CD14-positive monocyte (primary cell): ENCODE measurements at regions not wholly inside any gene's neighbourhood (a gene's known extent, or its start where the extent isn't known, plus 50 kb on each side); places are given as distances from the start of the nearest gene placed in this dataset.

Experiments
- DNase-seq, 3 donors: peaks; one replicate each; pipeline ENCODE4 v3.0.0-alpha.2; 2011 to 2022
- H2AFZ ChIP-seq: 2 replicates; pipeline ENCODE4 v1.6.0; 2012; ENCODE audit warnings: mild to moderate bottlenecking, low read depth, low read length, inconsistent platforms; ENCODE audit not compliant: insufficient read depth, poor library complexity, severe bottlenecking
- H3K27ac ChIP-seq, 2 donors: 1 replicate in 1 of 2; 2 replicates in 1 of 2; pipeline ENCODE4 v1.5.1; 2012 to 2013; ENCODE audit warnings: low read length in 2 of 2, control low read depth in 1 of 2, inconsistent platforms in 1 of 2, low read depth in 1 of 2, mild to moderate bottlenecking in 1 of 2
- H3K27me3 ChIP-seq, 2 donors: one replicate each; pipeline versions ENCODE4 v1.6.0 to v1.6.1; 2011 to 2013; ENCODE audit warnings: low read length in 2 of 2; ENCODE audit not compliant: control insufficient read depth in 2 of 2, insufficient read depth in 2 of 2
- H3K36me3 ChIP-seq, 2 donors: replicated peaks in 1 of 2; 1 replicate in 1 of 2; 2 replicates in 1 of 2; pipeline versions ENCODE4 v1.5.1 to v1.6.1; 2012 to 2013; ENCODE audit warnings: low read length in 2 of 2, control low read depth in 1 of 2, inconsistent platforms in 1 of 2, mild to moderate bottlenecking in 1 of 2; ENCODE audit not compliant: insufficient read depth in 2 of 2, control insufficient read depth in 1 of 2
- H3K4me1 ChIP-seq, 2 donors: 1 replicate in 1 of 2; 2 replicates in 1 of 2; pipeline versions ENCODE4 v1.5.1 to v1.6.1; 2012 to 2013; ENCODE audit warnings: low read length in 2 of 2, control low read depth in 1 of 2, inconsistent platforms in 1 of 2, mild to moderate bottlenecking in 1 of 2, moderate library complexity in 1 of 2; ENCODE audit not compliant: insufficient read depth in 2 of 2, control insufficient read depth in 1 of 2
- H3K4me2 ChIP-seq: replicated peaks from 2 replicates; pipeline ENCODE3; 2012; ENCODE audit warnings: low read length, moderate library complexity, mild to moderate bottlenecking; ENCODE audit not compliant: poor library complexity, severe bottlenecking; ENCODE audit errors: extremely low read depth
- H3K4me3 ChIP-seq, 3 experiments: fragments of 200-600 bp in 1 of 3; sonication (generic) in 1 of 3; replicated peaks in 1 of 3; 1 replicate in 2 of 3; 2 replicates in 1 of 3; pipeline ENCODE4 v1.5.1; 2011 to 2013; ENCODE audit warnings: low read length in 3 of 3, mild to moderate bottlenecking in 3 of 3, control low read depth in 2 of 3, low read depth in 2 of 3, inconsistent platforms in 1 of 3, moderate library complexity in 1 of 3
- H3K79me2 ChIP-seq: 2 replicates; pipeline ENCODE4 v1.6.0; 2012; ENCODE audit warnings: mild to moderate bottlenecking, control low read depth, inconsistent platforms, low read length, moderate library complexity; ENCODE audit not compliant: insufficient read depth
- H3K9ac ChIP-seq: 2 replicates; pipeline ENCODE4 v1.6.0; 2017; ENCODE audit warnings: low read length, mild to moderate bottlenecking; ENCODE audit not compliant: insufficient read depth, poor library complexity, severe bottlenecking
- H3K9me3 ChIP-seq, 2 donors: replicated peaks in 1 of 2; 1 replicate in 1 of 2; 2 replicates in 1 of 2; pipeline versions ENCODE4 v1.5.1 to v1.6.1; 2012 to 2013; ENCODE audit warnings: low read length in 2 of 2, control low read depth in 1 of 2; ENCODE audit not compliant: control insufficient read depth in 1 of 2, insufficient read depth in 1 of 2
- H4K20me1 ChIP-seq: 2 replicates; pipeline ENCODE4 v1.6.0; 2012; ENCODE audit warnings: mild to moderate bottlenecking, low read length, control low read depth, moderate library complexity; ENCODE audit not compliant: insufficient read depth
- H3K27ac Mint-ChIP-seq, 7 donors: one replicate each; pipeline ENCODE4 v1.8.0; 2020; ENCODE audit warnings: mild to moderate bottlenecking in 7 of 7, mixed read lengths in 7 of 7, moderate library complexity in 6 of 7, inconsistent platforms in 2 of 7
- H3K27me3 Mint-ChIP-seq, 3 donors: one replicate each; pipeline ENCODE4 v1.8.0; 2021 to 2022; ENCODE audit warnings: low read depth in 3 of 3, mild to moderate bottlenecking in 3 of 3, mixed read lengths in 3 of 3, moderate library complexity in 3 of 3, inconsistent platforms in 1 of 3
- H3K36me3 Mint-ChIP-seq, 2 donors: one replicate each; pipeline ENCODE4 v1.8.0; 2020; ENCODE audit warnings: mixed read lengths in 2 of 2, inconsistent platforms in 1 of 2, mild to moderate bottlenecking in 1 of 2
- H3K4me1 Mint-ChIP-seq: one replicate; pipeline ENCODE4 v1.8.0; 2020; ENCODE audit warnings: mild to moderate bottlenecking, mixed read lengths
- H3K4me3 Mint-ChIP-seq, 2 donors: one replicate each; pipeline ENCODE4 v1.8.0; 2020; ENCODE audit warnings: mild to moderate bottlenecking in 2 of 2, mixed read lengths in 2 of 2, moderate library complexity in 1 of 2
- H3K9me3 Mint-ChIP-seq, 7 donors: one replicate each; pipeline ENCODE4 v1.8.0; 2020 to 2022; ENCODE audit warnings: mixed read lengths in 7 of 7, mild to moderate bottlenecking in 6 of 7, moderate library complexity in 6 of 7, inconsistent platforms in 2 of 7
- WGBS: methylation state at CpG from one replicate; pipeline ENCODE4 v1.1.5; 2013; ENCODE audit warnings: missing lambda C conversion rate; ENCODE audit not compliant: insufficient coverage; 5-methylcytosine and 5-hydroxymethylcytosine counted together
- intact Hi-C, 2 donors: fragments of 100-400 bp; cut with micrococcal nuclease; formaldehyde crosslinking; loops; one replicate each; pipeline versions ENCODE4 v1.15.0 to v1.15.1; 2023
- TF ChIP-seq, protein P1 (sequence below): fragments of 200-600 bp; IDR thresholded peaks from one replicate; pipeline ENCODE4 v1.8.0; 2022; ENCODE audit warnings: antibody characterized with exemption, mild to moderate bottlenecking

DNA sequence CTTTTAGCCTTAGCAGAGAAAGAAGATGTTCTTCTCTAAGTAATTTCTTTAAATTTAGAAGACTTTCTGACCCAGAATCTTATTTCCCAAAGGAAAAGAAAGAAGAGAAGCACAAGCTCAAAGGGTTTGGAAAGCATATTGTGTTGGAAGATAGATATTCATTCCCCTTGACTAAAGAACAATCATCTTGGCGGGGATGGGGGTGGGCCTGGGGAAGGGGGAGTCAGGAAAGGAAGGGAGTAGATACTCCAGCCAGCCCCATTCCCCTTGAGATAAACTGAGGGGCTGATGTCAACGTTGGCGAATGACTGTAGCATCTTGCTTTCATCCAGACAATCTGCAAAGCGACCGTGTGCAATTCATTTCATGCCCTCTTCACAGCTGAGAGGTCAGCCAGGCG is 66.5 kb upstream of the SIPA1L2 start:
- 94% methylated on average over 5 of the region's 6 CpGs for WGBS
- H3K36me3 Mint-ChIP-seq = no peaks in the 10 kb centered on the region
- no peak overlapping the region for H2AFZ ChIP-seq
- H3K4me1 Mint-ChIP-seq = no peaks in the 10 kb centered on the region
- no peaks in the 10 kb centered on the region for H4K20me1 ChIP-seq
- no peak for DNase-seq
- H3K27ac Mint-ChIP-seq = no peak overlapping the region
- TF ChIP-seq, protein P1, sequence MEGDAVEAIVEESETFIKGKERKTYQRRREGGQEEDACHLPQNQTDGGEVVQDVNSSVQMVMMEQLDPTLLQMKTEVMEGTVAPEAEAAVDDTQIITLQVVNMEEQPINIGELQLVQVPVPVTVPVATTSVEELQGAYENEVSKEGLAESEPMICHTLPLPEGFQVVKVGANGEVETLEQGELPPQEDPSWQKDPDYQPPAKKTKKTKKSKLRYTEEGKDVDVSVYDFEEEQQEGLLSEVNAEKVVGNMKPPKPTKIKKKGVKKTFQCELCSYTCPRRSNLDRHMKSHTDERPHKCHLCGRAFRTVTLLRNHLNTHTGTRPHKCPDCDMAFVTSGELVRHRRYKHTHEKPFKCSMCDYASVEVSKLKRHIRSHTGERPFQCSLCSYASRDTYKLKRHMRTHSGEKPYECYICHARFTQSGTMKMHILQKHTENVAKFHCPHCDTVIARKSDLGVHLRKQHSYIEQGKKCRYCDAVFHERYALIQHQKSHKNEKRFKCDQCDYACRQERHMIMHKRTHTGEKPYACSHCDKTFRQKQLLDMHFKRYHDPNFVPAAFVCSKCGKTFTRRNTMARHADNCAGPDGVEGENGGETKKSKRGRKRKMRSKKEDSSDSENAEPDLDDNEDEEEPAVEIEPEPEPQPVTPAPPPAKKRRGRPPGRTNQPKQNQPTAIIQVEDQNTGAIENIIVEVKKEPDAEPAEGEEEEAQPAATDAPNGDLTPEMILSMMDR = no peak
- H3K9me3 Mint-ChIP-seq = peaks cover 0 to 2% (median 0%) of the 10 kb centered on the region in 7 donors
- intact Hi-C loops = no loop called here
- no peak overlapping the region for H3K27ac ChIP-seq
- no peaks in the 10 kb centered on the region for H3K79me2 ChIP-seq
- no peak overlapping the region for H3K9ac ChIP-seq
- H3K4me1 ChIP-seq = no peaks in the 10 kb centered on the region
- no peaks in the 10 kb centered on the region for H3K27me3 ChIP-seq
- H3K4me3 Mint-ChIP-seq = no peak overlapping the region
- H3K4me2 ChIP-seq = no peak overlapping the region
- no peaks in the 10 kb centered on the region for H3K36me3 ChIP-seq
- peaks cover 0 to 4% (median 3%) of the 10 kb centered on the region in 3 donors for H3K27me3 Mint-ChIP-seq
- H3K9me3 ChIP-seq = no peaks in the 10 kb centered on the region
- H3K4me3 ChIP-seq = no peak overlapping the region

DNA sequence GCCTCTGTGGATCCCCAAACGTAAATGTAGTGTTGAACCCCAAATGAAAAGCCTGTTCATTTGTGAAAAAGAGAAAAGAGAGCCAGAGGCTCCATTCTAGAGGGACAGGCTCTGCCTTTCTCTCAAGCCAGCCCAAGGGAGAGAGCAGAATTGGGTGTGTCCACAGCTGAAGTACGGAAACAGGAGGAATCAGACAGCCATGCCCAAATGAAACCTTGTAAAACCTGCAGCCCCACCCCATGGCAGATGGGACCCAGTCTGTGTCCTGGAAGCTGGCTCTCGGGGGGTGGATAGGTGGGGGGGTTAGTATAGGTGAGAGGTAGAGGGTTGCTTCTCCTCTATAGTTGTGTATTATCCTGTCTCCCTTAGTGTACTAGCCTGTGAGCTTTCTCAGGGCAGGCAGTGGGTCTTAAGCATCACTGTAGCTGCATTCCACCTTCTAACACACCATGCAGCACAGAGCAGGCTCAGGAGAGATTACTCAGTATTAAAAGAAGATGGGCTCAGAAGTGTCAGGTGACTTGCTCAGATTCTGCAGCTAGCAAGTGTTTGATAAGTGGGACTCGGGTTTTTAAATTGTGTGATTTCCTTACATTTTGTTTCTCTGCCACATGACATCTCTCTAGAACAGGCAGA is 67.4 kb upstream of the SIPA1L2 start:
- no peak for DNase-seq
- no peak overlapping the region for H3K9ac ChIP-seq
- no peaks in the 10 kb centered on the region for H4K20me1 ChIP-seq
- H3K36me3 Mint-ChIP-seq = no peaks in the 10 kb centered on the region
- no peaks in the 10 kb centered on the region for H3K36me3 ChIP-seq
- H3K79me2 ChIP-seq = no peaks in the 10 kb centered on the region
- no peaks in the 10 kb centered on the region for H3K4me1 Mint-ChIP-seq
- no peak overlapping the region for H3K4me3 ChIP-seq
- H3K4me1 ChIP-seq = no peaks in the 10 kb centered on the region
- TF ChIP-seq, protein P1 = no peak
- no peak overlapping the region for H3K27ac ChIP-seq
- H3K27me3 ChIP-seq = no peaks in the 10 kb centered on the region
- no peak overlapping the region for H3K4me2 ChIP-seq
- peaks cover 0 to 4% (median 3%) of the 10 kb centered on the region in 3 donors for H3K27me3 Mint-ChIP-seq
- intact Hi-C loops = no loop called here
- H3K27ac Mint-ChIP-seq = no peak overlapping the region
- peaks cover 0 to 2% (median 0%) of the 10 kb centered on the region in 7 donors for H3K9me3 Mint-ChIP-seq
- no peak overlapping the region for H2AFZ ChIP-seq
- H3K4me3 Mint-ChIP-seq = no peak overlapping the region
- 100% methylated on average over 1 of the region's 4 CpGs for WGBS
- no peaks in the 10 kb centered on the region for H3K9me3 ChIP-seq
